HG03354 (cell line): ENCODE measurements at regions not wholly inside any gene's neighbourhood (a gene's known extent, or its start where the extent isn't known, plus 50 kb on each side); places are given as distances from the start of the nearest gene placed in this dataset.

ENCODE experiments used
- ATAC-seq: cut with Tn5 transposase; IDR thresholded peaks from one replicate; pipeline ENCODE4 v1.9.1; 2021; ENCODE audit warnings: mild to moderate bottlenecking; ENCODE audit not compliant: unreplicated experiment, poor library complexity, severe bottlenecking

DNA sequence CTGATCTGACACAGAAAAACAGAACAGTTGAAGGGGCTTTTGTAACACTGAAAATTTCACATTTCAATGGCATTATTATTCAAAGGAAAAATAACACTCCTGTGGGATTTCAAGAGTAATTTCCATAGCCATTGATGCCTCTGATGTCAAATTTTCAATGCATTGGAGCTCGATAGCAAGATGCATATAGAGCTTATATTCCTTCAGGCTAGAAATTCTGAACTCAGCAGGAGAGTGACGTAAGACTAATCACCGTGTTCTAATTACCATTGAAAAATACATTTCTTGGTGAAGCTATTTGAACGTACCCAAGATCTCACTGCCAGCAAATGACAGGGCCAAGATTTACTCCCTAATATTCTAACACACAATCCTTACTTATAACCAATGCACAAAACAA lies 854.1 kb upstream of the TMEM132C start:
- no peak for ATAC-seq

DNA sequence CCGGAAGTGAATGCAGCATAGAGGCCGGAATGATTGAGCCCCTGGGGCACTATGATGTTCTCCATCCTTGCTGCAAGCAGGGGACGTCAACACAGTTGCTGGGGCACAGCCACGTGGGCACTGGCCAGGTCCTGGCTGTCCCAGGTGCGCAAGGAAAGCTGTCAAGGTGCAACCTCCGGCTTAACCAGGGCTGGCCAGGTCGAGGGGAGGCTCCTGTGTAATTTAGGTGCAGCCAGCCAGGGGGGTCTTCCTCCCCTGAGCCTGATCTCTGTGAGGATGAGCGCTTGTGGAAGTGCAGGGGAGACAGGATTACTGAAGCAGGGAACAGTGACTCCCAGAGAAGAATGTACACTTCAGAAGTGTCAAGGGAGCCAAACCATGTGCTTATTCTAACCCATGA lies 852.8 kb upstream of the TMEM132C start:
- no peak for ATAC-seq

DNA sequence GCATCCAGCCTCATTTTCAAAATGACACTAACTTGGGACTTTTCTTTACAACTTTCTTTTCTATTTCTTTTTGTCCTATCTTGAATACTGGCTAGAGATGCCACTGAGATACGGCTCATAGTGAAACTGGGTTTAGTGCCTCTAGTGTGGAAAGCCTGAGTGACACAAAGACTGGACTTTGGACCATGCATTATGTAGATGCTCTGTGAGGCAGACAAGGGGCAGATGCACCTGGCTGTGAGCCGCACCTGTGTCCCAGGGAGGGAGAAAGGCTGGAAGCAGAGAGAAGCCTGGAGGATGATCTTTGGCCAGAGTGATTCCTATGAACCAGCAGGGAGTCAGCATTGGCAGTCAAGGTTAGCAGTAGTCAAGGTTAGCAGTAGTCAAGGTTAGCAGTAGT lies 852.3 kb upstream of the TMEM132C start:
- ATAC-seq = no peak

DNA sequence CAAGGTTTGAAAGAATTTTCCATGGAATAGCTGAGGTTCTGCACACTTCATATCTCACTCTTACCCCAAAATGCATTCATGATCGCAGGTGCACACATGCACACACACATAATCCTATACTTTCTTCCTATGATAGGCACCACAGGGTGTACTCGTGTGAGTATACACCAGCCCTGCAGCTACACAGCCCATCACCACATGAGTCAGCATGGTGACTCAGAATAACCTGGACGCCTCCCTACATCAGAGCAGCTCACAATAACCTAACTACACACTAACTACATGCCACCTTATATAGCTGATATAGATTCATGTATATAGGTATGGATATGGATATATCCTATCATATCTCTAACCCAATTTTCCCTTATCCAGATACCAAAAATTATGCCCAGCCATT lies 850.2 kb upstream of the TMEM132C start:
- no peak for ATAC-seq

DNA sequence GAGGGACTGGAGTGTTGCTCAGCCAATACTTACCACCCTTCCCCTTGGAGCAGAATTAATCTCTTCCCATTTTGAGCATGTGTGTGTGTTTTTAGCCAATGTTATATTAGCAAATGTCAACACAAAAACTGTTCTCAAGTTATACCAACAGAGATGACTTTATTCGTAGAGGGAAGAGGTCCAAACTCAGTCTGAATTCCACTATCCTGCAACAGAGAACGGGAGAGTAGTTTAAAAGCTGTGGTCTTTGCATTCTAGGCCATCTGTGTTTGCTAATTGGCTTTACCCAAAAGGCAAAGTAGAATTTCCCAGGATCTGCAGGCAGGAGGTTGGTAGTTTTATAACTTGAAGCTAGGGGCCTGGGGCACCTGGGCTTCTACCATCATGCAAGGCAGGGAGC lies 847.9 kb upstream of the TMEM132C start:
- no peak for ATAC-seq

DNA sequence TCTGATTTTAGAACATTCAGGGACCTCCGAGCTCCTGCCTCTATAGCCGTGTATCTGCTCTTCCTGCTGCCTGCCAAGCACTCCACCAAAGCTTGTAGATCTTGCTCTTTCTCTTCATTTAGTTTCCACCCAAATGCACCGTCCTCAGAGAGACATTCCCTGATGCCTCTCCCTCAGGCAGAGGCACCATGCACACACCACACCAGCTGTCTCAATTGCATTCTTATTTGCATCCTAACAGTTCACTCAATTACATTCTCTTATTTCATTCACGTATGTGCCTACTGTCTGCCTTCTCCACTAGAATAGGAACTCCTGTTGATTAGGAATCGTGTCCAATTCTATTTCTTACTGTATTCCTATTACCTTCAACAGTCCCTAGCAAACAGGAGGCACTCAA lies 845.4 kb upstream of the TMEM132C start:
- ATAC-seq = no peak

DNA sequence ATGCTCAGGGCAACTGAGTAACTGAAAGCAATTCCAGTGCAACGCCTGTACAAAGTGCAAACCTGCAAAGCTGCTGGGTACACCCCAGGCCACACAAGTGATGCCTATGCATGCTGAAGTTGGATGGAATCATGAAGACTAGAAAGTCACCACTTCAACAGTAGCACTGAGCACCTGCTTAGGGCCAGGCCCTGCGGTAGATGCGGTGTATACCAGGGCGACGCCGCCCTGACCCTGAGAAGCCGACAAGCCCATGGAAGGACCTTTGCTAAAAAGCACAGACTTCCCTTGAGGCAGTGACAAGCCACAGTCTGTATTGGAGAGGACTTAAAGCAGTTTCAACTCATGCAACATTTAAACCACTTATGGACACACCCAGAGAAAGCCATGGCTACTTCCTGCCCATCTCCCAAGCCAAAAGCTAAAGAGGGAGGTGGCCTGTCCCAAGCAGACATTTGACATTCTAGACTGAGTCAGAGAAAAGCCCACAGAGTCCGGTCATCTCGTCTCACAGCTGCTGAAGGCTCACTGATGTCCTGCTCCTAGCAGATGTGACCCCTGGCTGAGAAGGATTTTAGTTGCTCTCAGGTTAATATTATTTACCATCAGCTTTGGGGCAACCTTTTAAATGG lies 843.9 kb upstream of the TMEM132C start:
- no peak for ATAC-seq

DNA sequence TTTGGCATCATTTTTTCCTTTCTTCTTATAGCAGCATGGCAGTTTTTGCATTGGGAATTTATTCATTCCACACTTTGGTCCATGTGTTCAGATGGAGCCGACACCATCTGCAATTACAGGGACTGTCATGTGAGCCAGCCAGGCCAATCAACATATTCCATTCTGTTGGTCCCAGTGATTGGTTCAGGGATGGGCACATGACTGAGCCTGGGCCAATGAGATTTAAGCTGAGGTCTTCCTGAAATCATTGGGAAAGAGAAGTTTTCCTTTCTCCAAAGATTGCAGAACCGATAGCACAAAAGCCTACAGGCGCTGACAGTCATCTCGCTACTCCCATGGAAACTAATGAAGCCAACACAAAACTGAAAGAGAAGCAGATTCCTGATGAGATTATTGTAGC lies 841.5 kb upstream of the TMEM132C start:
- ATAC-seq = no peak

DNA sequence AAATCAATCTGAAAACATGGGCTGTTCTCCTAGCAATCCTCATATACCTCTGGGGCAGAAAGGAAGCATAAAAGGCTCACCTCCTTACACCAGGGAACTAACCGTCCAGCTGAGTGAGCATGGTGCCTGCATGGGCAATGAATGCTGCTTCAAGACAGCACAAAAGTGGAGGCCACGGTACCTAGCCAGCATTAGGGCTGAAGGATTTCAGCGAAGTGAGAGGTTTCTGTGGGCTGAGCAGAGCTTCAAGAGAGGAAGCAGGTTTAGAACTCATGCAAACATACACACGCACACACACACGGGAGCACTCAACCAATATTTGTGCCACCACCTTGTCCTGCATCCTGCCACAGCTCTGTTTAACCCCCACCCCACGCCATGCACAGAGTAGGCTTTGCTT lies 838.5 kb upstream of the TMEM132C start:
- no peak for ATAC-seq

DNA sequence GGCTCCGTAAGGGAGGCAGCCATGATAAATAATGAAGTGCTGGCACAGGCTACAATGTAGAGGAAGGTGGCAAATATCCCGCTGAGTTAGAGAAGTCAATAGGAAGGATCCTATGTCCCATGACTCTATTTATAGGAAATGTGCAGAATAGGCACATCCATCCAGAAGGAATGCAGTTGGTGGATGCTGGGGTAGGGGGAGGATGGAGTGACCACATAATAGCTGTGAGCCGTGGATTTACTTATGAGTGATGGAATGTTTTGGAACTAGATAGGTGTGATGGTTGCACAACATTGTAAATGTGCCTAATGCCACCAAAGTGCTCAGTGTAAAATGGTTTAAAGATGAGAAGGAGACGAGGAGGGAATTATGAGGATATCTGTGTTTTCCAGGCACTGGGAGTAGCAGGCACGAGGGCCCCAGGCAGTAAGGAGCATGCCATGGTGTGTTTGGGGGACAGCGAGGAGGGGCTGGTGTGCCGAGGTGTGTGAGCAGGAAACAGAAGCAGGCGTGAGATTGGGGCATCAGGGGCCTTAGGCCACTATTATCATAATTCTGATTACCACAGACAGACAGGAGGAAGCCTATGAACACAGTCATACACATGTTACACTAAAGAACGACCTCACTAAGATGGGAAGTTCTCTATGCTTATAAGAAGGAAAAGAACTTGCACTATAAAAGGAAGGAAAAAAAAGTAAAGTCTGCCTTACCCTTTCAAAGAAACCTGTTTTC lies 837.3 kb upstream of the TMEM132C start:
- no peak for ATAC-seq

DNA sequence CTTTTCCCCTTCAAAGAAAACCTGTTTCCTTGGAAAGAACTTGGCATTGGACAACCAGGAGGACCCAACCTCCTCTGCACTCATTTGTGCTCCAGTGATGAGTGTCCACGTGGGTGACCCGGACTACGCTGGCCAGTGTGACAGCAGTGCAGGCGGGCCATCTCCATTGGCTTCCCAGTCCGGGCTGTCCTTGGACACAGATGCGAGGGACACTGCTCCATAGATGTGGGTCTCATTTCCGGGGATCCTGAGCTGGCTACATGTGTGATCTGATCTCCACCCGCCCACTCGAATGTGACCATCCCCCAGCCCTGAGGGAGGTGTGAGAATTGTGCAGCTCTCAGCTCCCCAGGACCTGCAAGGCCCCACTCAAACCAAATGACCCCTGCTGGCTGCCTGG lies 836.6 kb upstream of the TMEM132C start:
- no peak for ATAC-seq

DNA sequence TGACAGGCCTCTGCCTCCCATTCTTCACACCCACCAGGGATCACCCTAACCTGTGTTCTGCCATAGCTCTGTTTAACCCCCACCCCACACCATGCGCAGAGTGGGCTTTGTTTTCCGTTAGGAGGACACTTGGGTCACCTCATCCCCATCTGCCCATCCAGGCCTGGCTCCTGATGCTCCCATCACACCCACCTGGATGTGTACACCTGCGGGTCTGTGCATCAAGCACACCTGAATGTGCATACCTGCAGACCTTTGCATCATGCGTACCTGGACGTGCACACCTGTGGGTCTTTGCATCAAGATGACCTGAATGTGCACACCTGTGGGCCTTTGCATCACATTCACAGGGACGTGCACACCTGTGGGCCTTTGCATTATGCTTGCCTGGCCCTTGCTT lies 835.8 kb upstream of the TMEM132C start:
- ATAC-seq = no peak

DNA sequence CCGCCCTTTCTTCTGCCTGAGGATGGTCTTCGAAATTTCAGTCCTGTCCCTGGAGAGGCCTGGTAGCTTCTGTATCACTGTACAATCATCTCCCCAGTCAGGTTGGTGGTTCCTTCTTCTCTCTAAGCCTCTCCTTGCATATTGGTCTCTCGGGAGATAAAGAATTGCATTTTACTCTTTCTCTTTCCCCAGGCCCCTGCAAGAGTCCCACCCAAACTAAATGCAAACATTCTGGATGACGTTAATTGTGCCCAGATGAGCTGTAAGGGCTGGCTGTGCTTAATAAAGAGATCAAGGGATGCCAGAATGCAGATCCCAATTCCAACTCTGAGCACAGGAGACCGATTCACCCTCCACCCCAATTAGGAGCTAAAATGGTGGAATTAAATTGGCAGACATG lies 835.4 kb upstream of the TMEM132C start:
- ATAC-seq = no peak

DNA sequence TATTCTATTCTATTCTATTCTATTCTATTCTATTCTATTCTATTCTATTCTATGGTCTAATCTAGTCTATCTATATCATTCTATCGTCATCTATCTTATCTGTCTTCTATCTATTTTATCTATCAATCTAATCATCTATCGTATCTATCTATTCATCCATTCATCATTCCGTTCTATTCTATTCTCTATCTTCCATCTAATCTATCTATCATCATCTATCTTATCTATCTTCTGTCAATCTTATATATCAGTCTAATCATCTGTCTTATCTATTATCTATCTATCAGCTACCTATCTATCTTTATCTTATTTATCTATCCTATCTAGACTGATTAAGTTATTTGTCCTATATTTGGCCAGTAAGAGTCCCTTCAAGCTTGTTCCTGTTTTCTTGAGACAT lies 831.5 kb upstream of the TMEM132C start:
- ATAC-seq = no peak

DNA sequence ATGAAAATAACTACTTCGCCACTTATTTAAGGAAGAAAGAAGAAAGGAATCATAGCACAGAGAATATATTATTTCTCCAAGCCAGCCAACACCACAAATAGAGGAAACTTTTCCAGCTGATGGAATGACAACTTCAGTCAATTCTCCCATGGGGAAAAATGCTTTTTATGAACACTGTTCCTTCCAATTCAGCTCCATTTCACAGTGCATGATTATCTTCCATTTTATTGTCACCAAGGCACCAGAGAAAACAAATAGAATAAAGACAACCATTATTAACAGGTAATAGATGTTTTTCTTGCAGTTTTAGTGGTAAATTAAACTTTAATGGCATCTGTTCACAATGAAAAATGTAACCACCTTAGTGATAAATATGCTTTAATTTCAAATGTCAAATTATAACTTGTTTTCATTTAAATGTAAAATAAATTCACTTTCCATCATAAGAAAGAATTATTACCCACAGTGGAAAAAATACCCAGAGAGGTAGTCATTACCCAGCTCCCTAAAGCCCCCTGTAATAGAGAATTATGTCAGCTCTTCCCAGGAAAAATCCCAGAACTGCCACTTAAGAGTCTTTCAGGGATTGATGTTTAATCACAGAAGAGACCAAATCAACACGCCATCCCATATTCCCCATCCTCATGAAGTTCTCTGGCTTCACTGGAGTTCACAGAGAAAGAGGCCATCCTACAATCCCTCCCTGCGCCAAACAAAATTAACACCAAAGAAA lies 828.3 kb upstream of the TMEM132C start:
- ATAC-seq = no peak

DNA sequence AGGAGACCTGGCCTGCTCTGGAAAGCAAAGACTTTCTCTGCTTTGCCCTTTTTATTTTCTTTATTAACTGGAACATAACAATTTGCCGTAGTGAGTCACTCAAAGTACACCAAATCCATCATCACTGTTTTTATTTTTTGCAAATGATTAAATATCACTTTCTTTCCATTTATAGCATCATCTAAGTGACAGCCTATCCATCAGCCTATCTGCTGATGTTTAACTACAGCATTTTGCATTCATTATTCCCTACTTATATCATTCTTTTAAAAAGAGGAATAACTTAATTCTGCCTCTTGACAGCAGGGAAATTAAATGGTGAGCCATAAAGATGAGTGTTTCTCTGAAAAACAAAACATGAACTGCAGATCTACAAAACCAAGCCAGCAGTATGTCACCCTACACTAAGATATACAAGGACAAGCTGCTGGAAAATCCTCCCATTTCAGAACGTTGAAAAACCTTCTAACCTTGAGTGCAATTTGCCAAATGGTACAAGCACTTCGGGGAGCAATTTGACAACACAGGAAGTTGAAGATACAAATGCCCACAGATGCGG lies 821.3 kb upstream of the TMEM132C start:
- ATAC-seq = no peak

DNA sequence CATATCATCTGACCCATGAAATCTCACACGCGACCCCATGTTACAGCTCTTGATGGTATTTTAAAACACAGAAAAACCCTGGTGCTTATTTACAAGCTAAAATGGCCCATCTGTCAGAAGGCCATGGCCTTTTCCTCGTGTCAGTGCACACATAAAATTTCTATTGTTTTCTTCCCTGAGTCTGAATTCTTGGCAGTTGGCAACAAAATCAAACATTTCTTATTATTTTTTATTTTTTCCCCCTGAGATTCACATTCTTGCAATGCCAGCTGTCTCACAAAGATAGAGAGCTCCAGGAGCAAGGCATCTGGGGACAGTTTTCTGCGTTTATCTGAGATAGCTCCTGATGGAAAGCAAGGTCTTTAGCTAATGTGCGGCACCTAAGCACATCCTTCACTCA lies 818.1 kb upstream of the TMEM132C start:
- ATAC-seq = no peak

DNA sequence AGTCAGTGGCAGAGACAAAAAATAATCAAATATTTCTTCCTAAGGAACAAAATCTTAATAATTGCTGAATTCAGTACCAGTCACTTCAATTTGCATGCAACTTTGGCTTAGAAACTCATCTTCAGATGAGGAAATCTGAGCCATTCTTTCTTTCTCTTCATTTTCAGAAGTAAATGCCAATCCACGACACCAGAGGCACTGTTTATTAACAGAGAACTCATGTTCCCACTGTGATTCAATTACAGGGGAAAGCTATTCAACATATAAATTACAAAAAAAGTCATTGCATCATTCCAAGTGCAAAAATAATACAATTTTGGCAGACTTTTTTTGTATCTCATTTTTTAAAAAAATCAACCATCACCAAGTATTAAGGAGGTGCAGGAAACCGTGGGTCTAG lies 816.1 kb upstream of the TMEM132C start:
- no peak for ATAC-seq

DNA sequence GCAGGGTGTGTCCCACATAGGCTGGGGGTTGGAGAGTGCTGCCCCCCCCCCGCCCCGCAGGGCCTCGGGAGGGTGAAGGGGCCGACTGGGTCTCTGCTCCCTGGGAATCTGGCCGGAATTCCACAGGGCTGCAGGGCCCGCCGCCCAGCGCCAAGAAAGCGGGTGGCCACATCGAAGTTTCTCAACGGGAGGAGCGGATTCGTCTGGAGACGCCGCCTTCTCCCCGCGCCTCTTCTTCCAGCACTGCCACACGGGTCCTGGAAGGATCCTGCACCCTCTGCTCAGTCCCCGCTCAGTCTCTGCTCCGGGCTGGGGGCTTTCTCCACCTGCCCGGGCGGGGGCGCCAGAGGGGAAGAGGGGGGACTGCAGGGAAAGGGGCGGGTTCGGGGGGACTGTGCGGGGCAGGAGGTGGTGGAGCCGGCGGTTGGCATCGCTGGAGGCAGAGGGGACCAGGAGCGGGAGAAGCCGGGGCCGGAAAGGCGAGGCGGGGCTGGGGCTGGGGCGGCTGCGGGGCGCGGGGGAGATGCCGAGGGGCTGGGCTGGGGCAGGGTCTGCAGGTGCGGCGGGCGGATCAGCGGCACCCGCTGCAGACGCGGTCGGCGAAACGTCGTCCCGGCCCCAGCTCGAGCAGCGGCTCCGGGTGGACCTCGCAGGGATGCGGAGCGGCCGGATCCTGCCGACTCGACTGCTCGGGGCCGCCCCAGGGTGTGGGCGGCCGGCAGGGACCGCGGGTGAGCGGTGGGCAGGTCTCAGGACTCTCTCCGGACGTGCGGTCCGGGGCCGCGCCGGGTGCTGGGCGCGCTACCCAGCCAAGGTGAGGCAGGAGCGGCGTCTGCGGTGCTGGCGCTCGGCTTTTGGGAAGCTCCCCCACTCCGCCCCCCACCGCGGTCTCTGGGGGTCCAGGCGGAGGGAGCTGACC lies 811.4 kb upstream of the TMEM132C start:
- ATAC-seq = no peak

DNA sequence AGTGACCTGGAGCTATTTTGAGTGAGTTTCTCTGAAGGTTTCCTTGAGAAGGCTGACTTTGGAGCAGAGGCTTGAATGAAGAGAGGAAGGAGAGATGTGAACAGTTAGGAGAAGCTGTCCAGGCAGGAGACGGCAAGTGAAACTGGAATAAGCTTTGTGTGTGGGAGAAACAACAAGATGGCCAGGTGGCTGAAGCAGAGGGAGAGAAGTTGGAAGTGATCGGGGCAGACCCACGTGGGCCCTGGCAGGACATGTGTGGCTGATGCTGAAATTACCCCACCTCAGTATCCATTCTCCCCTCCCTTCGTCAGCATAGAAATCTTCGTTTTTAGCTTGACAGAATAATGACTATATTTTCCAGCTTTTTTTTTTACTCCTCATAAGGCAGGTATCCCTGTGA lies 809.2 kb upstream of the TMEM132C start:
- ATAC-seq = no peak
